GM19397 (cell line): ENCODE measurements at regions not wholly inside any gene's neighbourhood (a gene's known extent, or its start where the extent isn't known, plus 50 kb on each side); places are given as distances from the start of the nearest gene placed in this dataset.

Experiments used
- ATAC-seq: cut with Tn5 transposase; IDR thresholded peaks from one replicate; pipeline ENCODE4 v1.9.1; 2021; ENCODE audit warnings: mild to moderate bottlenecking, moderate library complexity; ENCODE audit not compliant: unreplicated experiment

GRCh38 chr18:62665188-62665587, 50.2 kb upstream of the PHLPP1 start:
- no peak for ATAC-seq
